NCI-H2196 (cell line): ENCODE measurements at regions not wholly inside any gene's neighbourhood (a gene's known extent, or its start where the extent isn't known, plus 50 kb on each side); places are given as distances from the start of the nearest gene placed in this dataset.
"Not testable (repeated sequence)": the region's sequence is repeated elsewhere in the genome, so short reads cannot be mapped to it uniquely, and the experiment has no call there.

ENCODE experiments used
- DNase-seq: peaks from one replicate; lab custom pipeline; 2025; ENCODE audit not compliant: unreplicated experiment; lab: John Stamatoyannopoulos, UW

DNA sequence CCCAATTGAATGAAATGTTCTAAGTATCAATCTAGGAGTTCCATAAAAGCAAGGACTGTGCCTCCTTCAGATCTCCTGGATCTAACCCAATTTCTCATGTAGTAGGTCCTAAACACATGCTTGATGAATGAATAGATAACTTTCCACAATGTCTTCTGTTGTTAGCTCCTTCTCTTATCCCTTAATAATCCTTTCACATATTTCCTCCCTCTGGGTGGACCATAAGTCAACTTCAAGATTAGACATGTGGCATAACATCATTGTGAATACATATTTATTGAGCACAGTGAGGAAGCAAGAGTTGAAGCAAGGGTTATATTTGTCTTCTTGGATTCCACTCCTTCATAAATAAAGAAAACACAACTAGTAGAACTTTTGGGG is 108.6 kb upstream of the EGFLAM start:
- no peak for DNase-seq

- no peak for DNase-seq
Measured at GRCh38 chr5:38148021-38148625, 110.2 kb upstream of the EGFLAM start.

DNA sequence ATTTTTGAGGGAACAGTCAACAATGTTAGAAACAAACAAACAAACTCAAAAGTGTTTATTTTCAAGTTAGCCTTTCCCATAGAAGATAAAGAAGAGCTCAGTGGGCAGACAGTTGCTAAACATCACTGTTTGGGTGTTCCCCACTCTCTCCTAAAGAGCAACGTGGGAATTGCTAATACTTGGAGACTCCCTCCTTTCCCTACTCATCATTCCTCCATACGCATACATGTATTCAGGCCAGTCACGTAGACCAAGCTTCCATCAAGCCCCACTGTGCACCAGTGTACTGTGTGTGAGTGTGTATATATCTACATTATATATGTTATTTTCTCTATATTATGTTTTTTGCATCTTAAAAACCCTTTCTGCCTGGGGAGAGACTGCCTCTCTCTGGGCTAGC is 115.0 kb upstream of the EGFLAM start:
- no peak for DNase-seq

- DNase-seq = no peak
Measured at GRCh38 chr5:38141665-38142064, 116.7 kb upstream of the EGFLAM start.

- DNase-seq = no peak
Measured at GRCh38 chr5:38138574-38138973, 119.8 kb upstream of the EGFLAM start.

DNA sequence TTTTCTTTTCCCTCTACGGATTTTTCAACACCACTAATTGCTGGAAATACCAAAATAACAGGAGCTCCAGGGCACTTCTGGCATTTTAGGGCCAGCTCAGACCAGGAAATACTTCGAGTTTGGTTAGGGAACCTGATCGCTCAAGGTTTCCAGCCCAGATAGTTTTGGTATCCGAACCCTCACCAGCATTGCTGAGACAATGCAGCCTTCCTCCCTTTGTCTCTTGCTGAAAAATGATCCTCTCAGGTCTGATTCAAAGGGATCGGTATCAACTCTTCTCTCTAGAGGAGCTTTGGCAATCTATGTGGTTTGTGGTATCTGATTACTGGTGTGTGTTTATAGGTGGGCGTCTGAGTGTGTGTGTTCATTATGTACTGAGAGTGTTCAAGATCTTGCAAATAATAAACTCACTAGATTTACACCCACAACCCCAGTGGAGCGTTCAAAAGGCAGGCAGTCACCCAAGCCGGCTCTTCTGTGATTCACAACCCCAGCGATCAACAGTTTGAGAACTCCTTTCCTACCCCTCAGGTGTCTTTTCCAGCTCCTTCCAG is 122.8 kb upstream of the EGFLAM start:
- DNase-seq = no peak

DNA sequence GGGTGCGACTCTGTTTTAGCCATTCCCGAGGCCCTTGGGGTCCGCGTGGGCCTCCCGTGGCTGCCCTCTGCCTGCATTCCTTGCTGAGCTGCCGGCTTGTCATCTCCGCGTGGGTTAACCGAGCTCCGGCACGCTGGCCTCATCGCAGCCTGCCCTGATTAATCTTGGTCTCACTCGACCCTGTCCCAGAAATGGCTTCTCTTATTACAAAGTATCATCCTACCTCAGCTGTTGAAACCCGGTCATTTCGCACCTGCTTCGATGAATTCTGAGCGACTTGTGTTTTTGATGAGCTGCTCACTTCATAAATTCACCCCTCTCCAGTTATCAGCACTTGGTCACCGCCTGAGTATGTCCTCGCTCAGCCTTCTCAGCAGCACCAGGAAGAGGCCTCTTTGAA is 123.5 kb upstream of the EGFLAM start:
- no peak for DNase-seq

GRCh38 chr5:38134294-38134693 is 124.1 kb upstream of the EGFLAM start:
- not testable (repeated sequence) for DNase-seq

DNA sequence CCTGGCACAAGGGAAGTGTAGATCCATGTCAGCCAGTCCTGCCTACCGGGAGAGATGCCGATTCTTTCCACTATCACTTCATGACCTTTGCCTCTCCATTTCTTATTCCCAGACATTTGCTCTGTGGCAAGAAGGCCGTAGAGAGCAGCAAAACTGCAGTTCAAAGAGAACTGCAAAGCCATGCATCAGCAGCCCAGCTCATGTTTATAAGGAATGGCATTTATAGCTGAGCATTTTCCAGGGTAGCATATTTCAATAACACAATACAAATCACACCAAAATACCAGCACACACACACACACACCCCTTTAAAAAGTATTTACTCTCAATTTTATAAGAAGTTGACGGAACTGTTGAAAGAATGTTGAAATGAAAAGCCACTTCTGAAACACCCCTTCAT is 126.7 kb upstream of the EGFLAM start:
- DNase-seq = no peak

- DNase-seq = no peak
Measured at GRCh38 chr5:38124321-38124720, 134.0 kb upstream of the EGFLAM start.

DNA sequence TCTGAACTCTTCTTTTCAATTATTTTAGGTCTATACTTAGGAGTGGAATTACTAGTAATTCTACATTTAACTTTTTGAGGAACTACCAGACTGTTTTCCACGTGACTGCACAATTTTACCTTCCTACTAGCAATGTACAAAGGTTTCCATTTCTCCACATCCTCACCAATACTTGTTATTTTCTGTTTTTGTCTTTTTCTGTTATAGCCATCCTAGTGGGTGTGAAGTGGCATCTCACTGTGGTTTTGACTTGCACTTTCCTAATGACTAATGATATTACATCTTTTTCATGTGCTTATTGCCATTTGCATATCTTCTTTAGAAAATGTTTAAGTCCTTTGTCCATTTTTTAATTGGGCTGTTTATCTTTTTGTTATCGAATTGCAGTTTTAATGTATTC is 136.9 kb upstream of the EGFLAM start:
- no peak for DNase-seq

- DNase-seq = no peak
Measured at GRCh38 chr5:38119836-38120235, 138.5 kb upstream of the EGFLAM start.

- DNase-seq = no peak
Measured at GRCh38 chr5:38117784-38118479, 140.4 kb upstream of the EGFLAM start.

GRCh38 chr5:38115318-38115827 is 143.0 kb upstream of the EGFLAM start:
- DNase-seq = no peak

DNA sequence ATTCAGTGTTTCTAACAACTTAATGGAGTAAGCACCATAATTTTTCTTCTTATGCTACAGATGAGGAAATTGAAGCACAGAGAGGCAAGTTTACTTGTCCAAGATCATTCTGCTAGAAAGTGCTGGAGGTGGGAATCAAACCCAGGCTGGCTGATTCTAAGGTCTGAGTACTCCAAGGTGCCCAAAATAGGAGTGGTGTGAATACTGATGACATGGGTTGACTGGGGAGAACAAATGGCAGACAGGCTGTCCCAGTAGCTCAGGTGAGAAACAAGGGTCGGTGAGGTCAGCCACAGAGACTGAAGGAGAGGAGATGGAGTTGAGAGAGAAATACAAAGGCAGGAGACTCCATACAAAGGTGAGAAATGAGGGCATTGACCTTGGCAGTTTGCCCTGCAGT is 144.5 kb upstream of the EGFLAM start:
- no peak for DNase-seq

- DNase-seq = no peak
Measured at GRCh38 chr5:38113456-38113855, 144.9 kb upstream of the EGFLAM start.

GRCh38 chr5:38112938-38113337 is 145.4 kb upstream of the EGFLAM start:
- no peak for DNase-seq

DNA sequence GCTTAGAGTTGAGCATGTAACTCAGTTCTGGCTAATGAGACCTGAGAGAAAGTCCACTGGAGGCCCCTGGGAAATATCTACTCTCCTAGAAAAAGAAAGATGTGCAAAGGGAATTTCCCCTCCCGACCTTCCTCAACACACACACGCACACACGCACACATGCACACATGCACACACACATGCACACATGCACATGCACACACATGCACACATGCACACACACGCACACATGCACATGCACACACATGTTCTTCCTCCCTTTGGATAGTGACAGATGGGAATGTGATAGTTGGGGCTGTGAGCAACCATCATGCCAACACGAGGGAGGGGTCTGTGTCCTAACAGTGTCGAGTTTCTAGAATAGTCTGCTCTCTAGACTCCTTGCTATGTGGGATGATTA is 148.2 kb upstream of the EGFLAM start:
- no peak for DNase-seq

DNA sequence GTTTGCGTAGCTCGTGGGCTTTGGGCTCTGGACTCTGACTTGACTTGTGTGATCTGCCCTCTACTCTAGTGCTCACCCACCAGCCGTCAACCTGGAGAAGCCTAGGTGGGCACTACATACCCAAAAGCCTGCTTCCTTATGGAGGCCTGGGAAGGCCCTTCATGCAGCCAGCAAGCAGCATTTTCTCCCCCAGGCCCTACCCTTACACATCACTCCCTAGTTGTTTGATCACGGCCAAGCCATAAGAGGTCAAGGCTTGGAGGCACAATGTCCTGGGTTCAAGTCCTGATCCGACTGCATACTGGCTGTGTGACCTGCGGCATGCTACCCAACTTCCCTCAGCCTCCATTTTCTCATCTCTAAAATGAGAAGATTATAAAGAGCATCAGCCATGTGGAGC is 151.3 kb upstream of the EGFLAM start:
- DNase-seq = no peak

- DNase-seq = no peak
Measured at GRCh38 chr5:38105801-38106200, 152.6 kb upstream of the EGFLAM start.

- no peak for DNase-seq
Measured at GRCh38 chr5:38105231-38105570, 153.2 kb upstream of the EGFLAM start.

DNA sequence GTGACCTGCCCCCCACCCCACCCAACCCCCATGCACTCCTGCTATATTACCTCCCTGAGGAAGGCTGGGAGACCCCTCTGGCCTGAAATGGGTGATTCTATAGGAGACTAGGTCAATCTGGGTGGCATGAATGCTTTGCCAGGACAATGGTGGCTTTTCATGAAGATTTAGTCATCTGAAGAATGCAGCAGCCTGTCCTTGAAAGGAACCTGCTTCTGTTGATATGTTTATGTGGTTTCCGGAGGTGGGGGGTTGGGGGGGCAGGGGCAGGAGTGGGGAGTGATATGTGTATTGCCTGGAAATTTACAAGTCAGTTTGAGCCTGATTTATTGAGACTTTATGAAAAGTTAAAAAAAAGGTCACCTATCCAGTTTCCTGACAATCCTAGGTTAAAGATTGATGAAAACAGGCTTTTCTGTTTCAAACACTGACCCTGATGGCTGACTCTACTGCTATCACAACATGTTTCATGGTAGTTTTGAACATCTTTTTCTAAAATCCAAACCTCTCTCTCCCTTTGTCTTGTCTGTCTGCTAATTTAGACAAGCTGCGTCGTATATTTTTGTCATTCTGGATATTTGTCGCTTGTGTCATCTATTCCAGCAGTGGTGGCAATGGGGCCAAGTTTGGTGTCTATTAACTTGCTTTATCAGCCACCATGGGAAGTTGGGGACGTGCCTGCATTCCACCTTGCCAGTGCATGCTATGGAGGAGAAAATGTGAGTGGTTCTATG is 153.7 kb upstream of the EGFLAM start:
- DNase-seq = no peak
